ENCODE measurements at regions not wholly inside any gene's neighbourhood (a gene's known extent, or its start where the extent isn't known, plus 50 kb on each side); places are given as distances from the start of the nearest gene placed in this dataset.

DNA sequence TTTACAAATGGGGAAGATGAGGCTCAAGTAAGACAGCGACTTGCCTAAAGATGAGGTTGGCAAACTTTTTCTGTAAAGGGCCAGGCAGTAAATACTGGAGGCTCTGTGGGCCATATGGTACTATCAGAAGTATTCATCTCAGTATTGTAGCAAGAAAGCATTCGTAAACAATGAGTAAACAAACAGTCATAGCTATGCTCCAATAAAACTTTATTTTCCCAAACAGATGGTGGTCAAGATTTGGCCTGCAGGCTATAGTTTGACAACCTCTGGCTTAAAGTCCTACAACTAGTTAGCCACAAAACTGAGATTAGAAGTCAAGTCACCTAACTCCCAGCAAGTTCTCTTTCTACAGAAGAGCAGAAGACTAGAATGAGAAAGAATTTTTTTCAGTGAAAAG is 177.0 kb upstream of the NECTIN3 start:
- peaks cover 3% of the 10 kb centered on the region; the same call in 1 of the 2 replicates for H3K4me1 ChIP-seq (ENCODE audit: insufficient read depth, low read length)
- Mint-ChIP-seq H3K27ac (no peak overlapping the region), H3K4me1 (peaks cover 2 to 3% of the 10 kb centered on the region in 2 experiments; a peak in 2 of 4 replicates), H3K4me3 (no peak overlapping the region), H3K9me3 (peaks cover 5 to 11% of the 10 kb centered on the region in 2 experiments; a peak in 4 of 5 replicates), H3K36me3 (ENCODE audit: insufficient read depth in 1 of 3, low read depth in 3 of 3) (peaks cover 14 to 44% (median 25%) of the 10 kb centered on the region in 3 experiments), H3K27me3 (ENCODE audit: low read depth) (peaks cover 10% of the 10 kb centered on the region)
- H2AFZ ChIP-seq (ENCODE audit: low read length) = no peak overlapping the region
- no peak overlapping the region for H2BK5ac ChIP-seq (ENCODE audit: insufficient read length, low read length)
- no peaks in the 10 kb centered on the region for H3K23me2 ChIP-seq (ENCODE audit: insufficient read length, low read depth, low read length, poor library complexity, severe bottlenecking)
- H2BK120ac ChIP-seq (ENCODE audit: low read depth, low read length, poor library complexity, severe bottlenecking) = no peak overlapping the region
- H3K14ac ChIP-seq (ENCODE audit: insufficient read depth, low read length) = no peak overlapping the region
- DNase-seq = no peak
- no peak overlapping the region for H2BK15ac ChIP-seq (ENCODE audit: low read depth, low read length)
- no peak overlapping the region for H3K56ac ChIP-seq (ENCODE audit: insufficient read length, low read depth, low read length)
- no peaks in the 10 kb centered on the region for H3K27me3 ChIP-seq (ENCODE audit: insufficient read depth, low read length)
- no peak overlapping the region for H3T11ph ChIP-seq (ENCODE audit: low read length)
- H4K5ac ChIP-seq (ENCODE audit: insufficient read length, low read depth, low read length) = no peak overlapping the region
- H3K79me1 ChIP-seq (ENCODE audit: insufficient read depth, low read depth, low read length, poor library complexity, severe bottlenecking) = no peaks in the 10 kb centered on the region
- H3K4ac ChIP-seq (ENCODE audit: low read depth, low read length) = no peak overlapping the region
- no CpG with 5 or more reads among the region's 2 CpGs for WGBS (ENCODE audit: extremely low coverage, insufficient read length, low lambda C conversion rate)
- no peak overlapping the region for H3K18ac ChIP-seq (ENCODE audit: insufficient read length, low read depth, low read length)
- TF ChIP-seq CTCF (conservative IDR thresholded peaks at IDR 0.05) = no peak
- no peak overlapping the region for H3K27ac ChIP-seq (ENCODE audit: insufficient read length, low read depth, low read length)
- H3K23ac ChIP-seq (ENCODE audit: insufficient read length, low read depth, low read length) = no peak overlapping the region
- H2BK20ac ChIP-seq (ENCODE audit: low read depth, low read length, poor library complexity, severe bottlenecking) = no peak overlapping the region
- H3K9ac ChIP-seq (ENCODE audit: extremely low read depth, insufficient read length, low read length) = no peak overlapping the region
- H3K9me3 ChIP-seq (ENCODE audit: control insufficient read depth, low read depth, low read length) = no peaks in the 10 kb centered on the region
- no peaks in the 10 kb centered on the region for H4K20me1 ChIP-seq (ENCODE audit: control insufficient read depth, insufficient read depth, insufficient read length)
- H3K4me2 ChIP-seq (ENCODE audit: insufficient read depth, insufficient read length, low read length) = no peak overlapping the region
- H4K91ac ChIP-seq (ENCODE audit: insufficient read length, low read depth, low read length) = no peak overlapping the region
- no peak overlapping the region for H2AK5ac ChIP-seq (ENCODE audit: insufficient read length, low read length)
- no peaks in the 10 kb centered on the region for H3K79me2 ChIP-seq (ENCODE audit: insufficient read depth, low read length)
- H4K8ac ChIP-seq (replicated peaks; ENCODE audit: insufficient read length, low read depth, low read length) = no peak overlapping the region
- H2BK12ac ChIP-seq (ENCODE audit: insufficient read length, low read depth, low read length) = no peak overlapping the region

Data from H9 (cell line).